ENCODE measurements at regions not wholly inside any gene's neighbourhood (a gene's known extent, or its start where the extent isn't known, plus 50 kb on each side); places are given as distances from the start of the nearest gene placed in this dataset.

GRCh38 chr1:188270497-188270896 is 1441.7 kb downstream of the PLA2G4A start:
- no peak for TF ChIP-seq CTCF (conservative IDR thresholded peaks at IDR 0.05)
- no peak for TF ChIP-seq EZH2 (IDR thresholded peaks at IDR 0.05; ENCODE audit: low read depth)

All from PC-9 (cell line).